CD4-positive, CD25-positive, alpha-beta regulatory T cell (primary cell): ENCODE measurements at regions not wholly inside any gene's neighbourhood (a gene's known extent, or its start where the extent isn't known, plus 50 kb on each side); places are given as distances from the start of the nearest gene placed in this dataset.

ENCODE experiments used
- ATAC-seq, 2 donors: fragments of 150-1000 bp; cut with Tn5 transposase; one replicate each; pipeline ENCODE4 v1.10.0; 2021; ENCODE audit warnings: low read depth in 2 of 2, moderate number of reproducible peaks in 2 of 2, moderate library complexity in 1 of 2
- DNase-seq, 3 donors: peaks; one replicate each; pipeline versions ENCODE4 v3.0.0 to v3.0.0-alpha.2; 2012 to 2022; ENCODE audit warnings: mixed read lengths in 1 of 3
- H3K27ac ChIP-seq: one replicate; pipeline ENCODE4 v1.7.0; 2013; ENCODE audit warnings: mild to moderate bottlenecking, low read length; ENCODE audit not compliant: insufficient read depth, poor library complexity, severe bottlenecking
- H3K27me3 ChIP-seq: one replicate; pipeline ENCODE4 v1.7.0; 2013; ENCODE audit warnings: low read length; ENCODE audit not compliant: control insufficient read depth, insufficient read depth
- H3K36me3 ChIP-seq: one replicate; pipeline ENCODE4 v1.7.0; 2013; ENCODE audit warnings: mild to moderate bottlenecking, low read length, moderate library complexity; ENCODE audit not compliant: control insufficient read depth, insufficient read depth
- H3K4me1 ChIP-seq: 2 replicates; pipeline ENCODE4 v1.7.0; 2013; ENCODE audit warnings: mild to moderate bottlenecking, low read length; ENCODE audit not compliant: insufficient read depth, control insufficient read depth, poor library complexity, severe bottlenecking
- H3K4me3 ChIP-seq: one replicate; pipeline ENCODE4 v1.7.0; 2013; ENCODE audit warnings: low read depth, mild to moderate bottlenecking, low read length, moderate library complexity
- H3K9me3 ChIP-seq, 2 experiments: 1 replicate in 1 of 2; 2 replicates in 1 of 2; pipeline ENCODE4 v1.7.0; 2013; ENCODE audit warnings: low read length in 2 of 2, mild to moderate bottlenecking in 1 of 2, moderate library complexity in 1 of 2; ENCODE audit not compliant: control insufficient read depth in 2 of 2
- H3K27ac Mint-ChIP-seq, 3 donors: one replicate each; pipeline ENCODE4 v1.8.0; 2020 to 2022; ENCODE audit warnings: mild to moderate bottlenecking in 3 of 3, mixed read lengths in 3 of 3, moderate library complexity in 2 of 3
- H3K27me3 Mint-ChIP-seq: one replicate; pipeline ENCODE4 v1.8.0; 2022; ENCODE audit warnings: mild to moderate bottlenecking, mixed read lengths
- H3K36me3 Mint-ChIP-seq: one replicate; pipeline ENCODE4 v1.8.0; 2020; ENCODE audit warnings: mixed read lengths
- H3K4me1 Mint-ChIP-seq, 4 donors: one replicate each; pipeline ENCODE4 v1.8.0; 2020 to 2022; ENCODE audit warnings: mixed read lengths in 4 of 4, mild to moderate bottlenecking in 1 of 4
- H3K4me3 Mint-ChIP-seq, 4 donors: one replicate each; pipeline ENCODE4 v1.8.0; 2020 to 2022; ENCODE audit warnings: mild to moderate bottlenecking in 4 of 4, mixed read lengths in 4 of 4, moderate library complexity in 3 of 4
- H3K9me3 Mint-ChIP-seq, 7 donors: one replicate each; pipeline ENCODE4 v1.8.0; 2020 to 2022; ENCODE audit warnings: mixed read lengths in 7 of 7, mild to moderate bottlenecking in 3 of 7, moderate library complexity in 2 of 7

GRCh38 chr15:70245932-70246622 is 148.4 kb upstream of the TLE3 start:
- Histone ChIP-seq H3K36me3 (no peaks in the 10 kb centered on the region), H3K27ac (no peak overlapping the region), H3K9me3 (no peaks in the 10 kb centered on the region), H3K4me1 (no peaks in the 10 kb centered on the region), H3K27me3 (no peaks in the 10 kb centered on the region), H3K4me3 (no peak overlapping the region)
- H3K4me3 Mint-ChIP-seq: no peak overlapping the region
- peak overlapping the region in 1 of 3 donors; percentile 61 for H3K27ac Mint-ChIP-seq
- H3K36me3 Mint-ChIP-seq: no peaks in the 10 kb centered on the region
- H3K27me3 Mint-ChIP-seq: no peaks in the 10 kb centered on the region
- peak in 1 of 2 donors; percentile 47 for ATAC-seq
- DNase-seq: no peak
- H3K9me3 Mint-ChIP-seq: no peaks in the 10 kb centered on the region
- peaks cover 0 to 11% (median 5%) of the 10 kb centered on the region in 4 donors for H3K4me1 Mint-ChIP-seq

- Mint-ChIP-seq H3K27me3 (no peaks in the 10 kb centered on the region), H3K36me3 (no peaks in the 10 kb centered on the region), H3K27ac (no peak overlapping the region), H3K4me3 (no peak overlapping the region), H3K9me3 (no peaks in the 10 kb centered on the region), H3K4me1 (peaks cover 0 to 11% (median 11%) of the 10 kb centered on the region in 4 donors)
- ATAC-seq (no peak), DNase-seq (no peak)
- Histone ChIP-seq H3K27ac (no peak overlapping the region), H3K27me3 (no peaks in the 10 kb centered on the region), H3K4me1 (no peaks in the 10 kb centered on the region), H3K36me3 (no peaks in the 10 kb centered on the region), H3K4me3 (no peak overlapping the region), H3K9me3 (no peaks in the 10 kb centered on the region)
Measured at GRCh38 chr15:70244978-70245542, 147.3 kb upstream of the TLE3 start.

GRCh38 chr15:70243686-70244540 is 146.2 kb upstream of the TLE3 start:
- H3K36me3 ChIP-seq: no peaks in the 10 kb centered on the region
- H3K4me3 ChIP-seq: no peak overlapping the region
- Mint-ChIP-seq H3K27ac (no peak overlapping the region), H3K4me3 (no peak overlapping the region), H3K9me3 (no peaks in the 10 kb centered on the region), H3K4me1 (peaks cover 0 to 11% (median 11%) of the 10 kb centered on the region in 4 donors), H3K27me3 (no peaks in the 10 kb centered on the region), H3K36me3 (no peaks in the 10 kb centered on the region)
- H3K4me1 ChIP-seq: no peaks in the 10 kb centered on the region
- no peak for ATAC-seq
- no peaks in the 10 kb centered on the region for H3K27me3 ChIP-seq
- no peak overlapping the region for H3K27ac ChIP-seq
- no peaks in the 10 kb centered on the region for H3K9me3 ChIP-seq
- DNase-seq: no peak

GRCh38 chr15:70242951-70243685 is 145.4 kb upstream of the TLE3 start:
- no peak for ATAC-seq
- no peak for DNase-seq
- no peaks in the 10 kb centered on the region for H3K9me3 Mint-ChIP-seq
- H3K36me3 ChIP-seq: no peaks in the 10 kb centered on the region
- H3K4me1 ChIP-seq: no peaks in the 10 kb centered on the region
- no peaks in the 10 kb centered on the region for H3K27me3 Mint-ChIP-seq
- no peak overlapping the region for H3K4me3 Mint-ChIP-seq
- H3K27ac Mint-ChIP-seq: peak overlapping the region in 1 of 3 donors; percentile 2
- H3K36me3 Mint-ChIP-seq: no peaks in the 10 kb centered on the region
- peaks cover 0 to 11% (median 8%) of the 10 kb centered on the region in 4 donors for H3K4me1 Mint-ChIP-seq
- no peaks in the 10 kb centered on the region for H3K27me3 ChIP-seq
- no peak overlapping the region for H3K27ac ChIP-seq
- H3K4me3 ChIP-seq: no peak overlapping the region
- no peaks in the 10 kb centered on the region for H3K9me3 ChIP-seq

- DNase-seq: no peak
- ATAC-seq: no peak
- Mint-ChIP-seq H3K9me3 (no peaks in the 10 kb centered on the region), H3K4me1 (peaks cover 0 to 11% (median 8%) of the 10 kb centered on the region in 4 donors), H3K27ac (peak overlapping the region in 1 of 3 donors; percentile 74), H3K4me3 (no peak overlapping the region), H3K36me3 (no peaks in the 10 kb centered on the region), H3K27me3 (no peaks in the 10 kb centered on the region)
- Histone ChIP-seq H3K27ac (no peak overlapping the region), H3K4me1 (no peaks in the 10 kb centered on the region), H3K9me3 (no peaks in the 10 kb centered on the region), H3K36me3 (no peaks in the 10 kb centered on the region), H3K4me3 (no peak overlapping the region), H3K27me3 (no peaks in the 10 kb centered on the region)
Measured at GRCh38 chr15:70241561-70242320, 144.0 kb upstream of the TLE3 start.

- H3K9me3 Mint-ChIP-seq: no peaks in the 10 kb centered on the region
- H3K4me1 Mint-ChIP-seq: peaks cover 0 to 11% (median 8%) of the 10 kb centered on the region in 4 donors
- DNase-seq (no peak), ATAC-seq (no peak)
- H3K36me3 ChIP-seq: no peaks in the 10 kb centered on the region
- H3K4me1 ChIP-seq: no peaks in the 10 kb centered on the region
- H3K27ac ChIP-seq: no peak overlapping the region
- H3K27ac Mint-ChIP-seq: peak overlapping the region in 2 of 3 donors; percentile 27 to 39
- peak overlapping the region in 1 of 4 donors; percentile 79 for H3K4me3 Mint-ChIP-seq
- H3K4me3 ChIP-seq: no peak overlapping the region
- no peaks in the 10 kb centered on the region for H3K36me3 Mint-ChIP-seq
- no peaks in the 10 kb centered on the region for H3K27me3 Mint-ChIP-seq
- H3K27me3 ChIP-seq: no peaks in the 10 kb centered on the region
- no peaks in the 10 kb centered on the region for H3K9me3 ChIP-seq
Measured at GRCh38 chr15:70240820-70241430, 143.2 kb upstream of the TLE3 start.
